Glutamatergic neuron (in vitro differentiated cells): ENCODE measurements at regions not wholly inside any gene's neighbourhood (a gene's known extent, or its start where the extent isn't known, plus 50 kb on each side); places are given as distances from the start of the nearest gene placed in this dataset.

Experiments
- DNase-seq: peaks from one replicate; pipeline ENCODE4 v3.0.0; 2022
- H3K27ac Mint-ChIP-seq: one replicate; pipeline ENCODE4 v1.8.0; 2020; ENCODE audit warnings: mild to moderate bottlenecking, mixed read lengths, inconsistent platforms; ENCODE audit not compliant: unreplicated experiment
- H3K27me3 Mint-ChIP-seq: one replicate; pipeline ENCODE4 v1.8.0; 2020; ENCODE audit warnings: mild to moderate bottlenecking, moderate library complexity, mixed read lengths, inconsistent platforms; ENCODE audit not compliant: unreplicated experiment
- H3K36me3 Mint-ChIP-seq: one replicate; pipeline ENCODE4 v1.8.0; 2020; ENCODE audit warnings: mild to moderate bottlenecking, mixed read lengths, inconsistent platforms; ENCODE audit not compliant: unreplicated experiment
- H3K4me1 Mint-ChIP-seq: one replicate; pipeline ENCODE4 v1.8.0; 2020; ENCODE audit warnings: mild to moderate bottlenecking, low read depth, mixed read lengths, inconsistent platforms; ENCODE audit not compliant: unreplicated experiment
- H3K4me3 Mint-ChIP-seq: one replicate; pipeline ENCODE4 v1.8.0; 2020; ENCODE audit warnings: mild to moderate bottlenecking, mixed read lengths, inconsistent platforms; ENCODE audit not compliant: unreplicated experiment
- H3K9me3 Mint-ChIP-seq: one replicate; pipeline ENCODE4 v1.8.0; 2020; ENCODE audit warnings: mild to moderate bottlenecking, moderate library complexity, mixed read lengths, inconsistent platforms; ENCODE audit not compliant: unreplicated experiment
- TF ChIP-seq, protein P1 (sequence below): fragments of 200-600 bp; sonication (generic); IDR thresholded peaks from one replicate; pipeline ENCODE4 v1.5.0; 2021; ENCODE audit not compliant: partially characterized antibody, unreplicated experiment

DNA sequence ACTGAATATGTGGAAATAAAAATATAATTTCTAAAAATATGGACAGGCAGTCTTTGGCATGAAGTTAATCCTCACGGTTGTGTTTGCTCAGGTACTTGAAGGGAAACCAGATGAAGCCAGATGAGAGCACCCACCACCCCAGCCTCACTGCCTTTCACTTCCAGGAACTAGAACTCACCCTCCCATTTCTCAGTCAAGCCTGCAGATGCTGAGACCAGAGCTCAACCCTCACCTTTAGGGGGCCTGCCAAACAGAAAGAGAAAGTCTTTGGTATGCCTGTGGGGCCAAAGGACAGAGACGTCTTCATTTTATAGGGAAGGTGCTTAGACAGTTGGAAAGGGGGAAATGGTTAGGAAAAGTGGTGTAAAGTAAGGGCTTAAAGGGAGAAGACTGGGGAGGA lies 252.8 kb upstream of the PLET1 start:
- Mint-ChIP-seq H3K4me3 (no peak overlapping the region), H3K36me3 (no peaks in the 10 kb centered on the region), H3K9me3 (no peaks in the 10 kb centered on the region), H3K4me1 (peaks cover 11% of the 10 kb centered on the region), H3K27ac (no peak overlapping the region), H3K27me3 (peaks cover 1% of the 10 kb centered on the region)
- TF ChIP-seq, protein P1, sequence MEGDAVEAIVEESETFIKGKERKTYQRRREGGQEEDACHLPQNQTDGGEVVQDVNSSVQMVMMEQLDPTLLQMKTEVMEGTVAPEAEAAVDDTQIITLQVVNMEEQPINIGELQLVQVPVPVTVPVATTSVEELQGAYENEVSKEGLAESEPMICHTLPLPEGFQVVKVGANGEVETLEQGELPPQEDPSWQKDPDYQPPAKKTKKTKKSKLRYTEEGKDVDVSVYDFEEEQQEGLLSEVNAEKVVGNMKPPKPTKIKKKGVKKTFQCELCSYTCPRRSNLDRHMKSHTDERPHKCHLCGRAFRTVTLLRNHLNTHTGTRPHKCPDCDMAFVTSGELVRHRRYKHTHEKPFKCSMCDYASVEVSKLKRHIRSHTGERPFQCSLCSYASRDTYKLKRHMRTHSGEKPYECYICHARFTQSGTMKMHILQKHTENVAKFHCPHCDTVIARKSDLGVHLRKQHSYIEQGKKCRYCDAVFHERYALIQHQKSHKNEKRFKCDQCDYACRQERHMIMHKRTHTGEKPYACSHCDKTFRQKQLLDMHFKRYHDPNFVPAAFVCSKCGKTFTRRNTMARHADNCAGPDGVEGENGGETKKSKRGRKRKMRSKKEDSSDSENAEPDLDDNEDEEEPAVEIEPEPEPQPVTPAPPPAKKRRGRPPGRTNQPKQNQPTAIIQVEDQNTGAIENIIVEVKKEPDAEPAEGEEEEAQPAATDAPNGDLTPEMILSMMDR: no peak
- no peak for DNase-seq

DNA sequence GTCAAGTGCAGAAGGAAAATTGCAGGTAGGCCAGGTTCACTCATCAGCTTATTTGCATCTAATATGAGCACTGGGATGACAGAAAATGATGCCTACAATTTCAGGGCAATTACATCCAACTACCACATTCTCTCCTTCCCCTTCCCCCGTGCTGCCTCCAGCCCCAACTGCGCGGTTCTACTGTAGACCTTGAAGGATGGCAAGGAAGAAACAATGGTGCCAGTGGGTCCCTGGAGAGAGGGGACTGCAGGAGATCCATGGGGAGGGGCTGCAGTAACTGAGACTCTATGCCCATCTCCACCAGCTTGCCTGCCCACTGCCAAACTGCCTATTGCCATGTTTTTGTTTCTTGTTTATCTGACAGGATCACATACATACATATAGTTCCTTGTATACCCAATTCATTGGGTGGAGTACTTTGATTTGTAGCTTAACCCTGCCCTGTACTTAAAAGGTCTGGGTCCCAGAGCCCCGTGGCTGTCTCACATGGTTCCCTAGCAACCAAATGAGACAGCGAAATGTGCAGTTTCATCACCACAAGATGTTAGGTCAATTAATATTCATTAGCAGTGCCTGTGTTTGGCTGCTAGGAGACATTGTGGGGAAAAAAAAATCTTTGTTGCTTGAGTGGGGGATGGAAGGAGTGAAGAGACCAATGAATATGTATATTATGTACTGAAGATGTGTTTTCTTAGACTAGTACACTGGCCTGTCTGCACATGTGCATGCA lies 253.5 kb upstream of the PLET1 start:
- no peaks in the 10 kb centered on the region for H3K36me3 Mint-ChIP-seq
- no peaks in the 10 kb centered on the region for H3K9me3 Mint-ChIP-seq
- H3K4me3 Mint-ChIP-seq: peak overlapping the region; percentile 14
- peak overlapping the region; percentile 2 for H3K27ac Mint-ChIP-seq
- peaks cover 11% of the 10 kb centered on the region for H3K4me1 Mint-ChIP-seq
- TF ChIP-seq, protein P1: no peak
- peak; percentile 45 for DNase-seq
- H3K27me3 Mint-ChIP-seq: peaks cover 1% of the 10 kb centered on the region

GRCh38 chr11:112516261-112516660 lies 255.6 kb upstream of the PLET1 start:
- H3K9me3 Mint-ChIP-seq: no peaks in the 10 kb centered on the region

GRCh38 chr11:112516755-112517154 lies 256.1 kb upstream of the PLET1 start:
- TF ChIP-seq, protein P1: no peak
- no peaks in the 10 kb centered on the region for H3K9me3 Mint-ChIP-seq
- H3K4me1 Mint-ChIP-seq: peaks cover 11% of the 10 kb centered on the region
- no peak overlapping the region for H3K27ac Mint-ChIP-seq
- H3K27me3 Mint-ChIP-seq: peaks cover 5% of the 10 kb centered on the region
- no peak overlapping the region for H3K4me3 Mint-ChIP-seq
- H3K36me3 Mint-ChIP-seq: no peaks in the 10 kb centered on the region
- no peak for DNase-seq

More at GRCh38 chr11:112516261-112516660, 255.6 kb upstream of the PLET1 start:
- Mint-ChIP-seq H3K27me3 (peaks cover 5% of the 10 kb centered on the region), H3K27ac (no peak overlapping the region), H3K4me3 (no peak overlapping the region), H3K4me1 (peaks cover 11% of the 10 kb centered on the region), H3K36me3 (no peaks in the 10 kb centered on the region)
- TF ChIP-seq, protein P1: no peak
- DNase-seq: no peak

GRCh38 chr11:112518371-112518770 lies 257.7 kb upstream of the PLET1 start:
- H3K27me3 Mint-ChIP-seq: peaks cover 5% of the 10 kb centered on the region
- H3K4me1 Mint-ChIP-seq: peaks cover 11% of the 10 kb centered on the region
- no peak for DNase-seq
- no peaks in the 10 kb centered on the region for H3K9me3 Mint-ChIP-seq
- no peak overlapping the region for H3K27ac Mint-ChIP-seq
- no peaks in the 10 kb centered on the region for H3K36me3 Mint-ChIP-seq
- TF ChIP-seq, protein P1: no peak
- H3K4me3 Mint-ChIP-seq: no peak overlapping the region
